ENCODE measurements at regions not wholly inside any gene's neighbourhood (a gene's known extent, or its start where the extent isn't known, plus 50 kb on each side); places are given as distances from the start of the nearest gene placed in this dataset.
"Not testable (repeated sequence)": the region's sequence is repeated elsewhere in the genome, so short reads cannot be mapped to it uniquely, and the experiment has no call there.

DNA sequence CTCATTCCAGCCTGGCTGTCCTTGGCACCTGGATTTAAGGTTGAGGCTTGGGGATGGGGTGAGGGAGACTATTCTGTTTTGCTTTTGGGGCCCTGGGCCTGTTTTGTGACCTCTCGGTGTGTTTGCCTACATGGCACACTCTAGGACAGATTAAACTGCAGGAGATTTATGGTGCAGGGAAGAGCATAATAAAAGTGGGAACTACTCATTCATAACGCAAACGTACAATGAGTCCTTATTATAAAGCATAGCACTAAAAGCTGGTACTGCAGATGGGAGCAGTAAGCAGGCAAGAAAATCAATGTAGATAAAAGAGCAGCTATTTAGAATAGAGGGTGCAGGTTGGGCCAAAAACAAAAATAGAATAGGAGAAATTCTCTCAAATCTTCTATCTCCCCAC, 238.4 kb downstream of the ACTR3 start:
- Mint-ChIP-seq H3K4me3 (no peak overlapping the region), H3K4me1 (no peaks in the 10 kb centered on the region), H3K27ac (no peak overlapping the region), H3K9me3 (ENCODE audit: low read depth) (no peaks in the 10 kb centered on the region), H3K27me3 (no peaks in the 10 kb centered on the region), H3K36me3 (no peaks in the 10 kb centered on the region)
- no peak for ATAC-seq
- DNase-seq, result no peak
- CTCF ChIA-PET, result no interaction called here

DNA sequence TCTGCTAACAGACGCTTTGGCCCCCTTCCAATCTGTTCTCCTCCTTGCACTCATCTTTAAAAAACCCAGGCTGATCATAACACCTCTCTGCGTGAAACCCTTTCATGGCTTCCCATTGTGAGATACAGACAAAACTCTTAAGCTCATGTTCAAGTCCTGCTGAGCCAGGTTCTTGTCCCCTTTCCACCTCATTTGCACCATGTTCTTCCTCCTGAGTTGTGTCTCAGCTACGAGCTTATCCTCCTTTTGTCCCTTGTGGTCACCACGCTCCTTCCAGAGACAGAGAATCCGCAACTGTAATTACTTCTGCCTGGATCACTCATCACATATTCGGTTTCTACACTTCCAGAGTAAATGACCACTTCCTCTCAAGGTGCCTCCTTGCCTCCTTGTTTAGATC, 238.8 kb downstream of the ACTR3 start:
- Mint-ChIP-seq H3K27ac (no peak overlapping the region), H3K4me1 (no peaks in the 10 kb centered on the region)
- CTCF ChIA-PET, result no interaction called here

DNA sequence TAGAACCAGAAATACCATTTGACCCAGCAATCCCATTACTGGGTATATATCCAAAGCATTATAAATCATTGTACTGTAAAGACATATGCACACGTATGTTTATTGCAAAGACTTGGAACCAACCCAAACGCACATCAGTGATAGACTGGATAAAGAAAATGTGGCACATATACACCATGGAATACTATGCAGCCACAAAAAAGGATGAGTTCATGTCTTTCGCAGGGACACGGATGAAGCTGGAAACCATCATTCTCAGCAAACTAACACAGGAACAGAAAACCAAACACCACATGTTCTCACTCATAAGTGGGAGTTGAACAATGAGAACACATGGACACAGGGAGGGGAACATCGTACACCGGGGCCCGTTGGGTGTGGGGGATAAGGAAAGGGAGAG, 242.2 kb downstream of the ACTR3 start:
- not testable (repeated sequence) for H3K4me1 Mint-ChIP-seq, ATAC-seq, H3K27me3 Mint-ChIP-seq

More for the DNA sequence above, 238.8 kb downstream of the ACTR3 start:
- Mint-ChIP-seq H3K4me3 (no peak overlapping the region), H3K27me3 (no peaks in the 10 kb centered on the region), H3K9me3 (ENCODE audit: low read depth) (no peaks in the 10 kb centered on the region), H3K36me3 (no peaks in the 10 kb centered on the region)
- no peak for DNase-seq
- ATAC-seq, result no peak

DNA sequence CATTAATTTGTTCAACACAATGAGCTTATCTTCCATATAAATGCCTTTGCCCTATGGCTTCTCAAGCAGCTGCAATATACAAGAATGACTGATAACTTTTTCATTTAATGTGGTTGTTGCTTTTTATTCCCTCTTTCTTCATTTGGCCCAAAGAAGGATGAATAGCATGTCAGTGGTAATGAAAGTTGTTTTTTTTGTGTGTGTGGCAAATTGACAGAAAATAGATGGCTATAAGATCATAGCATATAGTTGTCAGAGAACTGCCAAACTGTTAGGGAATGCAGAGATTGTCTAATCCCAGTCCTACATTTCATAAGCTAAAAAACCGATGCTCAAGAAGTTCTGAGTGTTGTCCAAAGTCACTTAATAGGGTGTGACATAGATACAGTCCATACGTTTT, 244.3 kb downstream of the ACTR3 start:
- CTCF ChIA-PET, result no interaction called here
- ATAC-seq, result no peak
- Mint-ChIP-seq H3K9me3 (ENCODE audit: low read depth) (no peaks in the 10 kb centered on the region), H3K27ac (no peak overlapping the region), H3K4me3 (no peak overlapping the region), H3K36me3 (no peaks in the 10 kb centered on the region), H3K4me1 (no peaks in the 10 kb centered on the region), H3K27me3 (no peaks in the 10 kb centered on the region)
- DNase-seq, result no peak

More for the DNA sequence above, 242.2 kb downstream of the ACTR3 start:
- H3K4me3 Mint-ChIP-seq; DNase-seq; CTCF ChIA-PET; H3K27ac Mint-ChIP-seq; H3K9me3 Mint-ChIP-seq (ENCODE audit: low read depth); H3K36me3 Mint-ChIP-seq: not testable (repeated sequence)

DNA sequence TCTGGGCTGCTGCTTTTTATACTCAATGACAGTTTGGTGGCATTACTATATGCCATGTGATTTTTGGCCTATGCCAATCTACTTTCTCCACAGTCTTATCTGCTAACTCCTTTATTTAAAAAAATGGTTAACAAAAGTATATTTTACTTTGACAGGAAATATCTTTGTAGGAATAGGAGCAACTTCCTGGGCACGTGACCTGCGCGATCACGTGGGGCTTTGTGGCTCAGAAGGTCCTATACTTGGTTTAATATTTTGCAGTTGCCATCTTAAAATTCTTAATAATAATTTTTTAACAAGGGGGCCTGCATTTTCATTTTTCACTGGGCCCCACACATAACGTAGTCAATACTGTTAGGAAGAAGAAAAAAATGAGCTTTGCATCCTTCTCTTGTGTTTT, 249.7 kb downstream of the ACTR3 start:
- H3K4me3 Mint-ChIP-seq, result no peak overlapping the region
- no peaks in the 10 kb centered on the region for H3K9me3 Mint-ChIP-seq (ENCODE audit: low read depth)
- H3K27ac Mint-ChIP-seq, result no peak overlapping the region
- H3K27me3 Mint-ChIP-seq, result peaks cover 5% of the 10 kb centered on the region
- no peaks in the 10 kb centered on the region for H3K4me1 Mint-ChIP-seq
- DNase-seq (no peak), ATAC-seq (no peak)
- no peaks in the 10 kb centered on the region for H3K36me3 Mint-ChIP-seq
- CTCF ChIA-PET, result no interaction called here

DNA sequence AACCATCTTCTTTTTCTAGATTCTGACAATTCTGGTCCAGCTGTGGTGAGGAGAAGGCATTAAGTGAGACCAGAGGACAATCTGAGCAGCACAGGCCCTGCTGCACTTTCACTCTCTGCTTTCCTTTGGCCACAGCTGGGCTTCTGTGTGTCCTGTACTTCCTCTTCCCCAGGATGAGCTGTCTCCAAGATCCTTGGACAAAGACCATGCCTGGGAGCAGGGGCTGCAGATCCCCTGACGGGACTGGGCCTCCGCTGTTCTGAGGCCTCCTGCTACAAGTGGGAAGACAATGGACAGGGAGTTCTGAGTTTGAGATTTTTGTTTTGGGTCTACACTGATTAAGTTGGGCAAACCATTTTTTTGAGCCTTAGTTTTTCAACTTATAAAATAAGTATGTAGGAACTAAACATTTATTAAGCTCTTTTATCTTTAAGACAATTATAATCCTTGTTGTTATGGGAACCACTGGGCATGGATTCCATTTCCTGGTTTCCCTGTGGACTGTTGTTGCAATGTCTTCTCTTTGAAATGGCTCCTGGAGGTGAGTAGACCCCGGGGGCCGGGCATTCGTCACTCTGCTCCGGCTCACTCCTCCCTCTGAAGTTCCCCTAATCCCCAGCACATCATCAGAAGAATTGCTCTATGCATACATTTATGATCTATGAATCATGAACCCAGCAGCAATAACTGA, 266.6 kb downstream of the ACTR3 start:
- H3K27ac Mint-ChIP-seq, result no peak overlapping the region
- H3K4me1 Mint-ChIP-seq, result no peaks in the 10 kb centered on the region
- DNase-seq (no peak), ATAC-seq (no peak)
- no peaks in the 10 kb centered on the region for H3K9me3 Mint-ChIP-seq (ENCODE audit: low read depth)
- no peaks in the 10 kb centered on the region for H3K36me3 Mint-ChIP-seq
- H3K4me3 Mint-ChIP-seq, result no peak overlapping the region
- H3K27me3 Mint-ChIP-seq, result no peaks in the 10 kb centered on the region
- CTCF ChIA-PET, result no interaction called here

DNA sequence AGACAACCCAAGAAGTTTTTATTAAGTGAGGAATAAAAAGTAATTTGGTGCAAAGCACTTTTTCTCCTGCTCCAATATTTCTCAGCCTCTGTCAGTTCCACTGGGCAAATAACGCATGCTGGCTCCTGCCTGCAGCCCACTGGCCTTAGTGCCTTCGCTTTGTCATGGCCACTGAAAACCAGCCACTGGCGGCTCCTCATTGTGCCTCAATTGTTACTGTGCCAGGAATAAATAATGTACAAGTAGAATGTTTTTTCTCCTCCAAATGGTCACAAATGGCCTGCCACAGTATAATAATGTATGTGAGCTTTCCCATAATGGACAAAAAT, 267.1 kb downstream of the ACTR3 start:
- Mint-ChIP-seq H3K27ac (no peak overlapping the region), H3K4me1 (no peaks in the 10 kb centered on the region), H3K4me3 (no peak overlapping the region), H3K9me3 (ENCODE audit: low read depth) (no peaks in the 10 kb centered on the region), H3K27me3 (no peaks in the 10 kb centered on the region), H3K36me3 (no peaks in the 10 kb centered on the region)
- ATAC-seq (no peak), DNase-seq (no peak)
- CTCF ChIA-PET, result no interaction called here

DNA sequence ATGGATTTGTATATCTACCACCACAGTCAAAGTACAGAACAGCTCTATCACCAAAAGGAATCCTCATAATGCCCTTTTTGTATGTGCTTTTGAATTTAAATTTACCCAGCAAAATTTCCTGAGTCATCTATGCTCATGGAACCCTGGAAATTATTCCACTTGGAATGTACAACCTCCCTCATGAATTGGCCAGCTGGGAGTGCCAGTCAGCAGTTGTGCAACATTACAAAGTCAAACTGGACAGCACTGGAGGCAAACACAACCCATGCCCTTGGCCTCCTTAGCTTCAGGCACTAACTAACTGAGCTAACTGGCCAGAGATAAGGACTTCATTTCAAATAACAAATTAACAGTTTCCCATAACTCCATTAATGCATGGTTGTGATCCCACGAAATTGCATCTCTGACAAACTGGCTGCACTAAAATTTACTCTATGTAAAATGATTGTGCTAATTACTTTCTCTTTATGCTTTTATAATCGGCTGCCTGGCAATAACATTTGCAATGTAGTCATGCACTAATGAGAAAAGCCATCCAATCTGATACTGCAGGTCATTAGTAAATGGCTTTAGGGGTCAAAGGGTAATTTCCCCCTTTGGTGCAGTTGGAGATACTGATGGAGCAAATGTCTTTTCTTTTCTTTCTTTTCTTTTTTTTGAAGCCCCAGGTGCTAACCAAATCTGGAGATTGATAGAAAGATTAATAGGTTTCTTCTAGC, 270.5 kb downstream of the ACTR3 start:
- no peaks in the 10 kb centered on the region for H3K36me3 Mint-ChIP-seq
- CTCF ChIA-PET, result no interaction called here
- H3K4me3 Mint-ChIP-seq, result no peak overlapping the region
- H3K27me3 Mint-ChIP-seq, result no peaks in the 10 kb centered on the region
- ATAC-seq (no peak), DNase-seq (no peak)
- no peak overlapping the region for H3K27ac Mint-ChIP-seq
- no peaks in the 10 kb centered on the region for H3K4me1 Mint-ChIP-seq
- no peaks in the 10 kb centered on the region for H3K9me3 Mint-ChIP-seq (ENCODE audit: low read depth)

DNA sequence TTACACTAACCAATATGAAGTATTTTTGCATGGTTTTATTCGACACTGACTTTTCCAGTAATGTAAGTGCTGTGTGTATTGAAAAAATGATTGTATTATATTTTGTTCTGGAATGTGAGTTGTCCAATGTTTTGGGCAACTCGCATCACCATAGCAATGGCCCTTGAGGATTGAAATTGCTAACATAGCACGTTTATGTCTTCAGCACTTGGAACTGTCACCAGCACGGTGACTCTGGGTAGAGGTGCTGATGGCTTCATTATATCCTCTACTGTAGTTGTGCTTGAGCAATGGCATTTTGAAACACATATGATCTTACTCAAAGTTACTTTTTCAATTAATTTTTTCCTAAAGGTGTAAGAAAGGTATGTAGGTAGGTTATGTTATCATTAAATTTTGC, 271.5 kb downstream of the ACTR3 start:
- CTCF ChIA-PET, result no interaction called here
- Mint-ChIP-seq H3K27me3 (no peaks in the 10 kb centered on the region), H3K27ac (no peak overlapping the region), H3K9me3 (ENCODE audit: low read depth) (no peaks in the 10 kb centered on the region), H3K4me1 (no peaks in the 10 kb centered on the region), H3K36me3 (no peaks in the 10 kb centered on the region), H3K4me3 (no peak overlapping the region)
- no peak for ATAC-seq
- no peak for DNase-seq

DNA sequence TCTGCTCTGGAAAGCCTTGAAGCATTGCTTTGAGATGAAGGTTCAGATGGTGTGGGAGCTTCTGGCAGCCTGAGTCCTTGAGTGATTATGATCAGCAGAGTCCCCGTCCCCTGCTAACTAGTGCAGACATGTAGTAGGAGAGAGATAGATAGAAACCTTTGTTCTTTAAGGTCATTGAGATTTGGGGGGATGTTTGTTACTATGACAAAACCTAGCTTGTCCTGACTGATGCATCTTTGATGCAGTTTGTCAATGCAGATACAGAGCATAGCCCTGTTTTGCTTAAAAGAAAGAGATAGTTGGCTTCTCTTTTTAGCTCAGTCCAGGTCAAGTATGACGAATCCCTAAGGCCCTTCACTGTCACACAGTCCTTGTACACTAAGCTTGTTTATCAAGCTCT, 274.6 kb upstream of the DPP10 start:
- H3K9me3 Mint-ChIP-seq (ENCODE audit: low read depth), result no peaks in the 10 kb centered on the region
- no peak overlapping the region for H3K4me3 Mint-ChIP-seq
- H3K27ac Mint-ChIP-seq, result no peak overlapping the region
- H3K27me3 Mint-ChIP-seq, result peaks cover 2% of the 10 kb centered on the region
- H3K4me1 Mint-ChIP-seq, result no peaks in the 10 kb centered on the region
- no peaks in the 10 kb centered on the region for H3K36me3 Mint-ChIP-seq
- CTCF ChIA-PET, result no interaction called here
- DNase-seq (no peak), ATAC-seq (no peak)

DNA sequence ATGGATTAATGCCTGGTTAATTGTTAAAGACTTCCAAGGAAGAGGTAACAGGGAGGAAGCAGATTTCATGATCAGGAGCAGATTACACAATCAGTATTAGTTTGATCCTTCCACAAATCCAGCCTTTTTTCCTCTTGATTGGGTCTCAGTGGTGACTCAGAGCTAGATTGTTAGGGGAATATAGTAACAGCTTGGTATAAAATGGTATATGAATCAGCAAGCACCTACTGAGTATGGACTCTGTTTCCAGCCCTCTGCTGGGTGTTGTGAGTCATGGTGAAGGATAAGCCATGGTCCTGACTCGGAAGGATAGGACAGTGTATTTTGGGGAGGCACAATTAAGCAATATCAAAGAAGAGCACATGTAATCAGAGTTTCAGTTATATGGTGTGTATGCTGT, 272.4 kb upstream of the DPP10 start:
- no peak overlapping the region for H3K4me3 Mint-ChIP-seq

DNA sequence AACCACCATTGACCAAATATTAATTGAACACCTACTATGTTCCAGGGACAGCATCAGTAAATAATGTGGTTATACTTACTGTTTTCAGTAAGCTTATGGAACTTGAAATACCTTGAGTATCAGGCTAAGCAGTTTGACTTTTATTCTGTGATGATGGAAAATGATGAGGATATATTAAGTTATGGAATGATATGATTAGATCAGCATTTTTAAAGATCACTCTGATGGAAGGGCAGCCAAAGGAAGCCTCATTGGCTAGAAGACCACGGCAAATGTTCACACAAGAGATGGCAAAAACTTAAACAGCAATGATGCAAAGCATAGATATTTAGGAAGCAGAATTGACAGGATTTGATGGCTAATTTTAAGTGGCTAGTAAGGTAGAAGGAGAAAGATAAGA, 266.9 kb upstream of the DPP10 start:
- no peaks in the 10 kb centered on the region for H3K36me3 Mint-ChIP-seq
- H3K4me1 Mint-ChIP-seq, result no peaks in the 10 kb centered on the region
- DNase-seq, result no peak
- no peak overlapping the region for H3K4me3 Mint-ChIP-seq
- ATAC-seq, result no peak
- no peak overlapping the region for H3K27ac Mint-ChIP-seq
- H3K9me3 Mint-ChIP-seq (ENCODE audit: low read depth), result no peaks in the 10 kb centered on the region
- no peaks in the 10 kb centered on the region for H3K27me3 Mint-ChIP-seq
- CTCF ChIA-PET, result no interaction called here

More for the DNA sequence above, 272.4 kb upstream of the DPP10 start:
- peaks cover 2% of the 10 kb centered on the region for H3K27me3 Mint-ChIP-seq
- no peak overlapping the region for H3K27ac Mint-ChIP-seq
- no peaks in the 10 kb centered on the region for H3K9me3 Mint-ChIP-seq (ENCODE audit: low read depth)
- ATAC-seq (no peak), DNase-seq (no peak)
- H3K36me3 Mint-ChIP-seq, result no peaks in the 10 kb centered on the region
- CTCF ChIA-PET, result no interaction called here
- H3K4me1 Mint-ChIP-seq, result no peaks in the 10 kb centered on the region

DNA sequence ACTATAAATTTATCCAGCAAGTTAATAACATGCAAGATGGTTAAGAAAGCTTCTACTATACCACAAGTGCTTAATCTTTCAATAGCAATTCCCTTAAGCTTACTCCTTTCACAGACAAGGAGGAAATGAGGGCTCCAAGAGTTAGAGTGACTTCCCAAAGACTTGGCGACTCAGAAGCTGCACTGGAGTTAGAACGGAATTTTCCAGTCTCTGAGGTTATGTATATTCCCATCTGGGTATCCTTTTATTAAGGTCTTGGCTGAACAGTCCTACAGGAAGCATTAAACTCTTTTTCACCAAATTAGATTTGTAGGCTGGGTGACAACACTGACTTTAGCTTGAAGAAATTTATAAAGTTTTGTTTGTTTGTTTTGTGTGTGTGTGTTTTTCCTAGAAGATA, 256.9 kb upstream of the DPP10 start:
- CTCF ChIA-PET, result no interaction called here
- H3K27me3 Mint-ChIP-seq, result peaks cover 4% of the 10 kb centered on the region

DNA sequence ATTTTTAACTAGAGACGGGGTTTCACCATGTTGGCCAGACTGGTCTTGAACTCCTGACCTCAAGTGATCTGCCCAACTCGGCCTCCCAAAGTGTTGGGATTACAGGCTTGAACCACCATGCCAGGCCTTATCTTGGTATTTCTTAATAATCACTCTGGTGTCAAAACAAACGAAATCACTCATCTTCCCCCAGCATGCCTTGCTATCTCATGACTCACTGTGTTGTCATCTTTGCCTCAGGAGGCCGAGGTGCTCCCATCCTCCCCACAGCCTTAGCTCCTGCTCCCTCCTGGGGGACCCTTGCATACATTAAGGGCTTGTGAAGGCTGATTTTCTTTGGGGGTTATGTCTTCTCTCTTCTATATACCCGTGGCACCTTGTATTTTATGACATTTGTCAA, 250.1 kb upstream of the DPP10 start:
- Mint-ChIP-seq H3K4me3 (no peak overlapping the region), H3K9me3 (ENCODE audit: low read depth) (no peaks in the 10 kb centered on the region), H3K27me3 (peaks cover 3% of the 10 kb centered on the region), H3K27ac (no peak overlapping the region), H3K36me3 (no peaks in the 10 kb centered on the region), H3K4me1 (no peaks in the 10 kb centered on the region)
- CTCF ChIA-PET, result no interaction called here
- DNase-seq (no peak), ATAC-seq (no peak)

More for the DNA sequence above, 256.9 kb upstream of the DPP10 start:
- Mint-ChIP-seq H3K4me3 (no peak overlapping the region), H3K4me1 (no peaks in the 10 kb centered on the region), H3K27ac (no peak overlapping the region), H3K9me3 (ENCODE audit: low read depth) (no peaks in the 10 kb centered on the region), H3K36me3 (no peaks in the 10 kb centered on the region)
- DNase-seq (no peak), ATAC-seq (no peak)

DNA sequence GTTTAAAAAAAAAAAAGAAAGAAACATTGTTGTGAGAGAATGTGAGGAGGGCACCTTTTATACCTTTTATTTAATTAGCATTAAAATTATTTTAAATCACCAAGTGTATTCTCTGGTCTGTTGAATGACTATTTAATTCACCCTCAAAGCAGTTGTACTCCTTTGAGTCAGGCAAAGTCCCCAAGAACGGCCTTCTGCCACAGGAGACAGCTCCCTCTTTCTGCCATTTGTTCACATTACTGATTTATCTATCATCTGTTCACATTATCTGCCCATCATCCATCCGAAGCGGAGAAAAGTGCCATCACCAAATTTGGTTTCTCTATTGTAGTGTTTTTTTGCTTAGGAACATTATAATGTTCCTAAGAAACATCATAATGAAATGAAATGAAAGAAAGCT, 240.7 kb upstream of the DPP10 start:
- H3K9me3 Mint-ChIP-seq (ENCODE audit: low read depth), result no peaks in the 10 kb centered on the region
- ATAC-seq (no peak), DNase-seq (no peak)
- CTCF ChIA-PET, result no interaction called here
- no peaks in the 10 kb centered on the region for H3K4me1 Mint-ChIP-seq
- no peaks in the 10 kb centered on the region for H3K36me3 Mint-ChIP-seq
- peaks cover 3% of the 10 kb centered on the region for H3K27me3 Mint-ChIP-seq
- no peak overlapping the region for H3K27ac Mint-ChIP-seq
- H3K4me3 Mint-ChIP-seq, result no peak overlapping the region

All from activated CD8-positive, alpha-beta memory T cell treated with anti-CD3 and anti-CD28 coated beads, Interleukin-2, amount 10 ng/mL, durations not matched to agents 7 days and 5 days (primary cell).